ENCODE measurements at regions not wholly inside any gene's neighbourhood (a gene's known extent, or its start where the extent isn't known, plus 50 kb on each side); places are given as distances from the start of the nearest gene placed in this dataset.

DNA sequence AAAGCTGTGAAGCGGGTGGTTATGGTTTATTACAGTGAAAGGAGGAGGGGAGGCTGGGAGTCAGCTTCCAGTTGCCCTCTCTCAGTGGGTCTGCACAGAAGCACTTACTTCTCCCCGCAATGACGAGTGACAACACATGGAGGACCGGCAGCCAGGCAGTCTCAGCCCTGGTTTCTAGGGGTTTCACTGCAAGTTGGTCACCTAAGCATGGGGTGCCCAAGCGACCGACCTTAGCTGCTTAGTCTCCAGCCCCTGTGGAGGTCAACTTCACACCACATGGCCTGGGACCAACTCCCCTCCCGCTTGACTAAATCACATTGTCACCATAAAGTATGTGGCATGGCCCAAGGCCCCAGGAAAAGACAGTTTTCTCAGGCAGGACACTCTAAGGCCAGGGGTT, 99.9 kb upstream of the ZNF32 start:
- Histone ChIP-seq H3K4me1 (no peaks in the 10 kb centered on the region), H3K36me3 (no peaks in the 10 kb centered on the region), H3K27me3 (no peaks in the 10 kb centered on the region), H3K27ac (replicated peaks in 1 of 4) (no peak overlapping the region), H3K9me3 (no peaks in the 10 kb centered on the region), H3K4me3 (no peak overlapping the region)
- intact Hi-C loops (cut with DNase I) = no loop called here
- 100% methylated on average over 3 of the region's 7 CpGs for WGBS
- DNase-seq (ENCODE audit: extremely low spot score) = no peak
- TF ChIP-seq, protein P1, sequence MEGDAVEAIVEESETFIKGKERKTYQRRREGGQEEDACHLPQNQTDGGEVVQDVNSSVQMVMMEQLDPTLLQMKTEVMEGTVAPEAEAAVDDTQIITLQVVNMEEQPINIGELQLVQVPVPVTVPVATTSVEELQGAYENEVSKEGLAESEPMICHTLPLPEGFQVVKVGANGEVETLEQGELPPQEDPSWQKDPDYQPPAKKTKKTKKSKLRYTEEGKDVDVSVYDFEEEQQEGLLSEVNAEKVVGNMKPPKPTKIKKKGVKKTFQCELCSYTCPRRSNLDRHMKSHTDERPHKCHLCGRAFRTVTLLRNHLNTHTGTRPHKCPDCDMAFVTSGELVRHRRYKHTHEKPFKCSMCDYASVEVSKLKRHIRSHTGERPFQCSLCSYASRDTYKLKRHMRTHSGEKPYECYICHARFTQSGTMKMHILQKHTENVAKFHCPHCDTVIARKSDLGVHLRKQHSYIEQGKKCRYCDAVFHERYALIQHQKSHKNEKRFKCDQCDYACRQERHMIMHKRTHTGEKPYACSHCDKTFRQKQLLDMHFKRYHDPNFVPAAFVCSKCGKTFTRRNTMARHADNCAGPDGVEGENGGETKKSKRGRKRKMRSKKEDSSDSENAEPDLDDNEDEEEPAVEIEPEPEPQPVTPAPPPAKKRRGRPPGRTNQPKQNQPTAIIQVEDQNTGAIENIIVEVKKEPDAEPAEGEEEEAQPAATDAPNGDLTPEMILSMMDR (IDR thresholded peaks at IDR 0.05) = no peak
- TF ChIP-seq POLR2A (IDR thresholded peaks at IDR 0.05; ENCODE audit: low read depth) = no peak
- no peak for TF ChIP-seq EP300 (IDR thresholded peaks at IDR 0.05)
- no peak for TF ChIP-seq POLR2AphosphoS5 (IDR thresholded peaks at IDR 0.05)

DNA sequence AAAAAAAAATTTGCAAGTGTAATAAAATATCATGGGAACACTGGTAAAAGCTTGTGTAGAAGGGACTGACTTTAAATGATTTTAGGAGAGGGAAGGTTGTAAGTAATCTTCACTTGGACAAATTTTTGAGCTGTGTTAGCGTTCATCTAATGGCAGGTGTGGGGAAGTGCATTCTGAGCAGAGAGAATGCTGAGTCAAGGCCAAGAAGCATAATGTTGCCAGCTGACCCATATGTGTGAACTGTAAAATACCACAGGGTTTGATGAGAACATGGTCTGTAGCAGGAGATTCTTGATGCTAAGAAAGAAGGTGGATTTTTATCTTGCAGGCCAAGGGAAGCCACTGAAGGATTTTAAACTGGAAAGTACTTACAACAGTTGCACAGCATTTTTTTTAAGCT, 98.2 kb upstream of the ZNF32 start:
- intact Hi-C loops (cut with DNase I) = no loop called here
- no peaks in the 10 kb centered on the region for H3K36me3 ChIP-seq
- no peaks in the 10 kb centered on the region for H3K4me1 ChIP-seq
- no peak overlapping the region for H3K4me3 ChIP-seq
- no peak for TF ChIP-seq POLR2A (IDR thresholded peaks at IDR 0.05; ENCODE audit: low read depth)
- no peak for TF ChIP-seq EP300 (IDR thresholded peaks at IDR 0.05)
- TF ChIP-seq, protein P1 (IDR thresholded peaks at IDR 0.05) = no peak
- no peak for TF ChIP-seq POLR2AphosphoS5 (IDR thresholded peaks at IDR 0.05)
- H3K27ac ChIP-seq (replicated peaks in 1 of 4) = no peak overlapping the region
- H3K9me3 ChIP-seq = no peaks in the 10 kb centered on the region
- H3K27me3 ChIP-seq = no peaks in the 10 kb centered on the region
- 66% methylated on average over 1 of the region's 1 CpG for WGBS
- DNase-seq (ENCODE audit: extremely low spot score) = no peak

GRCh38 chr10:43739161-43739560, 90.5 kb upstream of the ZNF32 start:
- 74% methylated on average over 1 of the region's 1 CpG for WGBS
- intact Hi-C loops (cut with DNase I) = no loop called here

DNA sequence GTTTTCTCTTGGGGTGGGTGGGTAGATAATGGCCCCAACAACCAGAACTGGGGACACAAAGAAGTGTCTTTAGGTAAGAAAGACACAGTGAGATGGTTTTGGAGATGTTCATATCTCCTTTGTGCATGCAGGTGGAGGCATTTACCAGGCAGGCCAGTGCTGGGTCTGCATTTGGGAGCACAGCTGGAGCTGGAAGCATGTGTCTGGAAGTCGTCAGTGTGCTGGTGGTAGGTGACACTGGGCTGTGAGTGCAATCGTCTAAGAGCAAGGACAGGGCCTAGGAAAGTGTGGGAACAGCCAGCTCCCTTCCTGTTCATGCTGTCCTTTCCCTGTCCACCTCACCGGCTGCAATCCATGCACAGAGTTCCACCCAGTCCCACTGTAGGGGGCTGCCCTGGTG, 88.3 kb upstream of the ZNF32 start:
- peak; percentile 80 for DNase-seq (ENCODE audit: extremely low spot score)
- H3K36me3 ChIP-seq = no peaks in the 10 kb centered on the region
- 61% methylated on average over 3 of the region's 3 CpGs for WGBS
- H3K4me3 ChIP-seq = no peak overlapping the region
- H3K27ac ChIP-seq (replicated peaks in 1 of 4) = no peak overlapping the region
- TF ChIP-seq POLR2AphosphoS5 (IDR thresholded peaks at IDR 0.05) = no peak
- TF ChIP-seq EP300 (IDR thresholded peaks at IDR 0.05) = no peak
- no peak for TF ChIP-seq POLR2A (IDR thresholded peaks at IDR 0.05; ENCODE audit: low read depth)
- TF ChIP-seq, protein P1 (IDR thresholded peaks at IDR 0.05) = no peak
- no peaks in the 10 kb centered on the region for H3K4me1 ChIP-seq
- H3K27me3 ChIP-seq = no peaks in the 10 kb centered on the region
- no peaks in the 10 kb centered on the region for H3K9me3 ChIP-seq
- intact Hi-C loops (cut with DNase I) = no loop called here

More at GRCh38 chr10:43739161-43739560, 90.5 kb upstream of the ZNF32 start:
- Histone ChIP-seq H3K4me1 (no peaks in the 10 kb centered on the region), H3K4me3 (no peak overlapping the region), H3K9me3 (no peaks in the 10 kb centered on the region), H3K27ac (replicated peaks in 1 of 4) (no peak overlapping the region), H3K27me3 (no peaks in the 10 kb centered on the region), H3K36me3 (no peaks in the 10 kb centered on the region)
- no peak for TF ChIP-seq POLR2A (IDR thresholded peaks at IDR 0.05; ENCODE audit: low read depth)
- TF ChIP-seq, protein P1 (IDR thresholded peaks at IDR 0.05) = no peak
- TF ChIP-seq EP300 (IDR thresholded peaks at IDR 0.05) = no peak
- TF ChIP-seq POLR2AphosphoS5 (IDR thresholded peaks at IDR 0.05) = no peak
- no peak for DNase-seq (ENCODE audit: extremely low spot score)

DNA sequence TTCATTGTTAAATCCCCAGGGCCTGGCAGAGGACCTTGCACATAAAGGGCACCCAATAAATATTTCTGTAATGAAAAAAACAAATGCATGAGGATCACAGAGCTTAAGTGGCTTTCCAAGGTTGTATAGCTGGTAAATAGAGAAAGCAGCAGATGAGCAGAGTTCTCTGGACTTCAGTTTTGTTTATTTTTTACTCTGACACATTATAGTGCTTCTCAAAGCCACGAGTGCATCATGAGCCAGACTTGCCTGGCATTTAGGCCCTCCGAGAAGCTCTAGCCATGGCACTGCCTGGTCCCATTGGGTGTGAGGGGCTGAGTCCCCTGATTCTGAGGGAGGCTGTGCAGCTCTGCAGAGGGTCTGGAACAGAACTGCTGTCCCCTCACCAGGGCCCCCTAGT, 87.2 kb upstream of the ZNF32 start:
- no peaks in the 10 kb centered on the region for H3K36me3 ChIP-seq
- no peak overlapping the region for H3K4me3 ChIP-seq
- peaks cover 0 to 2% (median 0%) of the 10 kb centered on the region in 4 donors for H3K9me3 ChIP-seq
- H3K4me1 ChIP-seq = no peaks in the 10 kb centered on the region
- WGBS = 69% methylated on average over 2 of the region's 2 CpGs
- no peak for TF ChIP-seq POLR2AphosphoS5 (IDR thresholded peaks at IDR 0.05)
- TF ChIP-seq, protein P1 (IDR thresholded peaks at IDR 0.05) = no peak
- no peaks in the 10 kb centered on the region for H3K27me3 ChIP-seq
- DNase-seq (ENCODE audit: extremely low spot score) = peak; percentile 62
- H3K27ac ChIP-seq (replicated peaks in 1 of 4) = no peak overlapping the region
- intact Hi-C loops (cut with DNase I) = no loop called here
